ENCODE measurements at regions not wholly inside any gene's neighbourhood (a gene's known extent, or its start where the extent isn't known, plus 50 kb on each side); places are given as distances from the start of the nearest gene placed in this dataset.

- no peak for DNase-seq
These were observed 231.2 kb upstream of the SGCD start for GRCh38 chr5:156095709-156096241.

GRCh38 chr5:156096259-156096658 is 230.7 kb upstream of the SGCD start:
- DNase-seq, result no peak

GRCh38 chr5:156103155-156103885 is 223.6 kb upstream of the SGCD start:
- no peak for DNase-seq

- DNase-seq, result no peak
These were observed 217.5 kb upstream of the SGCD start for GRCh38 chr5:156109317-156110023.

GRCh38 chr5:156119692-156120091 is 207.3 kb upstream of the SGCD start:
- no peak for DNase-seq

- no peak for DNase-seq
These were observed 206.2 kb upstream of the SGCD start for GRCh38 chr5:156120777-156121176.

GRCh38 chr5:156121234-156121633 is 205.7 kb upstream of the SGCD start:
- DNase-seq, result no peak

- no peak for DNase-seq
These were observed 205.1 kb upstream of the SGCD start for GRCh38 chr5:156121882-156122281.

- no peak for DNase-seq
These were observed 202.3 kb upstream of the SGCD start for GRCh38 chr5:156124708-156125107.

- DNase-seq, result no peak
These were observed 201.8 kb upstream of the SGCD start for GRCh38 chr5:156125118-156125517.

GRCh38 chr5:156126716-156127115 is 200.2 kb upstream of the SGCD start:
- no peak for DNase-seq

GRCh38 chr5:156128026-156128425 is 198.9 kb upstream of the SGCD start:
- DNase-seq, result no peak

- DNase-seq, result no peak
These were observed 192.7 kb upstream of the SGCD start for GRCh38 chr5:156134216-156134615.

- no peak for DNase-seq
These were observed 191.4 kb upstream of the SGCD start for GRCh38 chr5:156135531-156135930.

- DNase-seq, result no peak
These were observed 189.7 kb upstream of the SGCD start for GRCh38 chr5:156137071-156137869.

- DNase-seq, result no peak
These were observed 184.1 kb upstream of the SGCD start for GRCh38 chr5:156142867-156143266.

- DNase-seq, result no peak
These were observed 179.6 kb upstream of the SGCD start for GRCh38 chr5:156147261-156147943.

GRCh38 chr5:156147944-156148285 is 179.0 kb upstream of the SGCD start:
- DNase-seq, result no peak

GRCh38 chr5:156148301-156148700 is 178.7 kb upstream of the SGCD start:
- no peak for DNase-seq

GRCh38 chr5:156149213-156149612 is 177.8 kb upstream of the SGCD start:
- DNase-seq, result no peak

GRCh38 chr5:156153602-156154001 is 173.4 kb upstream of the SGCD start:
- no peak for DNase-seq

GRCh38 chr5:156154757-156155156 is 172.2 kb upstream of the SGCD start:
- DNase-seq, result no peak

- DNase-seq, result no peak
These were observed 171.4 kb upstream of the SGCD start for GRCh38 chr5:156155598-156155997.

All from AML-193 (cell line).